Lower leg skin (tissue), 4 donors: ENCODE measurements at regions not wholly inside any gene's neighbourhood (a gene's known extent, or its start where the extent isn't known, plus 50 kb on each side); places are given as distances from the start of the nearest gene placed in this dataset.

Experiments used
- DNase-seq, 2 donors: peaks; one replicate each; pipeline ENCODE4 v3.0.0-alpha.2; 2019; ENCODE audit warnings: low spot score in 2 of 2
- H3K4me3 ChIP-seq: fragments of 200-600 bp; sonication (generic); 2 replicates; pipeline ENCODE4 v1.5.1; 2017; ENCODE audit warnings: mild to moderate bottlenecking, low read depth; ENCODE audit not compliant: poor library complexity, severe bottlenecking
- POLR2A ChIP-seq, 2 donors: fragments of 450-650 bp; IDR thresholded peaks; one replicate each; pipeline ENCODE4 v1.6.1; 2016 to 2017; ENCODE audit warnings: antibody characterized with exemption in 2 of 2, mild to moderate bottlenecking in 1 of 2, moderate library complexity in 1 of 2
- WGBS, 2 donors: methylation state at CpG; one replicate each; pipeline ENCODE4 v1.1.5; 2018; 5-methylcytosine and 5-hydroxymethylcytosine counted together
- intact Hi-C: fragments of 100-400 bp; cut with DNase I; formaldehyde crosslinking; loops from one replicate; pipeline ENCODE4 v1.15.0; 2023; ENCODE audit warnings: low total_unique reads
- TF ChIP-seq, protein P1 (sequence below), 3 donors: fragments of 450-650 bp; IDR thresholded peaks; one replicate each; pipeline ENCODE4 v1.5.1; 2016; ENCODE audit warnings: antibody characterized with exemption in 3 of 3, mild to moderate bottlenecking in 3 of 3, moderate library complexity in 2 of 3

DNA sequence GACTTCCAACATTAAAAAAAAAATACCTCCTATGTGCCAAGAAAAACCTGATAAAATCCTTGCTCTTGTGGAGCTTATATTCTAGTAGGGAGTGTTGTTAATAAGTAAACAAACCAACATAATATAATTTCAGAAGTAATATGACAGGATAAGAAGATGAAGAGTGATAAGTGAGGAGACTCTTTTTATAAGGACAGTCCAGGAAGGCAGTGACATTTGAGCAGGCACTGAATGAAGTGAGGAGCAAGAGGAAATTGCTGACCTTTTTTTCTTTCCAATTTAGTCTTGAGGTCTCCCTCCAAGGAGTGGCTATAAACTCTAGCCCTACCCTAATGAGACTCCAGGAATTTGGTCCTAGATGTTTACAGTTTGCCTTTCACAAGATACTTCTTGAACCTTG, 715.7 kb downstream of the SLITRK1 start:
- no peak for DNase-seq
- intact Hi-C loops: no loop called here
- no peak overlapping the region for H3K4me3 ChIP-seq
- no peak for TF ChIP-seq POLR2A (IDR thresholded peaks at IDR 0.05)
- TF ChIP-seq, protein P1, sequence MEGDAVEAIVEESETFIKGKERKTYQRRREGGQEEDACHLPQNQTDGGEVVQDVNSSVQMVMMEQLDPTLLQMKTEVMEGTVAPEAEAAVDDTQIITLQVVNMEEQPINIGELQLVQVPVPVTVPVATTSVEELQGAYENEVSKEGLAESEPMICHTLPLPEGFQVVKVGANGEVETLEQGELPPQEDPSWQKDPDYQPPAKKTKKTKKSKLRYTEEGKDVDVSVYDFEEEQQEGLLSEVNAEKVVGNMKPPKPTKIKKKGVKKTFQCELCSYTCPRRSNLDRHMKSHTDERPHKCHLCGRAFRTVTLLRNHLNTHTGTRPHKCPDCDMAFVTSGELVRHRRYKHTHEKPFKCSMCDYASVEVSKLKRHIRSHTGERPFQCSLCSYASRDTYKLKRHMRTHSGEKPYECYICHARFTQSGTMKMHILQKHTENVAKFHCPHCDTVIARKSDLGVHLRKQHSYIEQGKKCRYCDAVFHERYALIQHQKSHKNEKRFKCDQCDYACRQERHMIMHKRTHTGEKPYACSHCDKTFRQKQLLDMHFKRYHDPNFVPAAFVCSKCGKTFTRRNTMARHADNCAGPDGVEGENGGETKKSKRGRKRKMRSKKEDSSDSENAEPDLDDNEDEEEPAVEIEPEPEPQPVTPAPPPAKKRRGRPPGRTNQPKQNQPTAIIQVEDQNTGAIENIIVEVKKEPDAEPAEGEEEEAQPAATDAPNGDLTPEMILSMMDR (IDR thresholded peaks at IDR 0.05): no peak

DNA sequence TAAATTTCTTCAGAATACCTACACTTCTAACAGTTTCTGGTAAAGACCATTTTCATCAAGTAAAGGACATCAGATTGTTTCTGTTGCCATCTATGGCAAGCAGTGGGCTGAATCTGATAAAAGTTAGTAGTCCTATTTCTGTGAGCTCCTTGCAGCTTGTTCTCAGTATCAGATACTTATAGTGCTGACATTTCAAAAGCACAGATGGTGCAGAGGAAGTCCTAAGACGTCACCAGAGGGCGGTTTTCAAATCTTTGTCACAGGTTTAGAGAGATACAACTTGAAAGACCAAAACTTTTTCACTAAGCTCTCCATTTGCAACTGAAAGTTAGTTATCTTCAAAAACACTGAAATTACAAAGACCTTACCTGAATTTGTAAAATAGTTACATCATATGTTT, 719.8 kb downstream of the SLITRK1 start:
- intact Hi-C loops: loop anchor here (5.0 kb wide), 1 partner anchor 390 kb away; no protein-coding TSS in a partner anchor

DNA sequence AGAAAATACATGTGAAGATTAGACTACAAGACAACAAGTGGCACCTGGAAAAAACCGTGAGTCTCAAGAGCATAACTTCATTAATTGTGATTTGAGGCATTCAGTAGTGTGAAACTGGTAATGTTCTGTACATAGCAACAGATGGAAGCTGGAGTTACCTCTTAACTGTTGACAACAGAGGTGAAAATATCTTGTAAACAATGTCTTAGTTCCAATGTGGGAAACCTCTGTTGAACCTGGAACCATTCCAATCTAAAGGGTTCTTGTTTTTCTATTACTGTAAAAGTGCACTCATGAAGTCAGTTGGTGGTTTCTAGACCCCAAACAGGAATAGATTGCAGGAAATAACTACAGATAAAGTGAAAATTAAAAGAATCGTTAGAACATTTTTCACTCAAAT, 728.4 kb downstream of the SLITRK1 start:
- no peak for TF ChIP-seq POLR2A (IDR thresholded peaks at IDR 0.05)
- TF ChIP-seq, protein P1 (IDR thresholded peaks at IDR 0.05): no peak
- H3K4me3 ChIP-seq: no peak overlapping the region
- no peak for DNase-seq
- intact Hi-C loops: no loop called here
- WGBS, 2 donors: 61 to 68% methylated on average over 2 of the region's 2 CpGs

More for the DNA sequence above, 719.8 kb downstream of the SLITRK1 start:
- no peak overlapping the region for H3K4me3 ChIP-seq
- WGBS, 2 donors: 46 to 54% methylated on average over 2 of the region's 2 CpGs
- TF ChIP-seq POLR2A (IDR thresholded peaks at IDR 0.05): no peak
- TF ChIP-seq, protein P1 (IDR thresholded peaks at IDR 0.05): no peak
- DNase-seq: no peak

DNA sequence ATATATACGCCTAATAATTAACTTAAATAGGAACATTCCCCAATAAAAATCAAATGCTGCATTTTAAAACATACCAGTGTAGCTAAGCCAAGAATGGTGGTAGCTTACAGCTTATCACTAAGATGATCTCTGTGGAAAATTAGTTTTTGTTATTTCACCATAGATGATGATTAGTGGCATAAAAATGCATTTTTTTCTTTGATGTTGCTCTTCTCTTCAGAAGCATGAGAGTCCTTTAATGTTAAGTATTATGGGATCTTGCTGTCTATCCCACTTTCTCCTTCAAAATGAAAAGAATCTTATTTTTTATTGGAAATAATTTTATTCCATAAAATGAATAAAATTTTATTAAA, 731.0 kb downstream of the SLITRK1 start:
- no peak overlapping the region for H3K4me3 ChIP-seq
- WGBS, 2 donors: 55 to 66% methylated on average over 1 of the region's 1 CpG
- intact Hi-C loops: no loop called here
- DNase-seq: no peak
- TF ChIP-seq POLR2A (IDR thresholded peaks at IDR 0.05): no peak
- TF ChIP-seq, protein P1 (IDR thresholded peaks at IDR 0.05): no peak

DNA sequence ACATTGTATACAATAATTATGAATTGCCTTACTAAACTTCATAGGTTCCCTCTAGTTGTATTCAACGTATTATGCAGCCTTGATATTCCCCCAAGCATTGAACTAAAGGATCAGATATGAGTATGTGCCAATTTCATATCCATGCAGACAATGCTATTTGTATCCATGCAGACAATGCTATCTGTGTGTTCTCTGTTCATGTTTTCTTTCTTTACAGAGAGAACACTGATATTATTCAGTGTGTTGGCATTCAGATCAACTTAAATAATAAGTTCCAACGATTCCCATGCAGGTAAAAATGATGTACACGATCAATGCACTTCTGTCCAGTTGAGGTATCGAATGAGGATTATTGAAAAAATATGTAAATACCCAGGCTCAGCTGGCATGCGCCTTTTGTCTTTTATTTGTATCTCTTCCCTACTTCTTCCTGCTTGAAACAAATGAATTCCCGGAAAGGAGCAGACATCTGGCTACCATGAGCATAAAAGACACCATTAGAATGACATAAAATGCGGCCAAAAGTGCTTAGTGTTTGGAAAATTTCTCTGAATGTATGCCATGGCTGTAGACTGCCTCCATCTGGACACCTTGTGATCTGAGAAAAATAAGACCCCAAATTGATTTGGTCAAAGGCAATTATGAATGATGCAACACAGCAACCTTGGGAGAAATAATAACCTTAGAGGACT, 731.5 kb downstream of the SLITRK1 start:
- no peak for DNase-seq
- no peak for TF ChIP-seq POLR2A (IDR thresholded peaks at IDR 0.05)
- TF ChIP-seq, protein P1 (IDR thresholded peaks at IDR 0.05): no peak
- H3K4me3 ChIP-seq: no peak overlapping the region
- WGBS, 2 donors: 53 to 60% methylated on average over 7 of the region's 7 CpGs
- intact Hi-C loops: no loop called here

DNA sequence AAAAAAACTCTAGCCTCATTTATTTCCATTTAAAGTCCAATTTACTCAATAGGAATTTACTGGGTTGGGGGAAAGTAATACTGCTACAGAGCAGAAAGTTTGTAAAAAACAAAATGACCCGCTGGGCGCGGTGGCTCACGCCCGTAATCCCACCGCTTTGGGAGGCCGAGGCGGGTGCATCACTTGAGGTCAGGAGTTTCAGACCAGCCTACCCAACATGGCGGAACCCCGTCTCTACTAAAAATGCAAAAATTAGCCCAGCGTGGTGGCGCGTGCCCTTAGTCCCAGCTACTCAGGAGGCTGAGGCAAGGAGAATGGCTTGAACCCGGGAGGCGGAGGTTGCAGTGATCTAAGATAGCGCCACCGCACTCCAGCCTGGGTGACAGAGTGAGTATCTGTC, 745.6 kb downstream of the SLITRK1 start:
- no peak for DNase-seq
- TF ChIP-seq, protein P1 (IDR thresholded peaks at IDR 0.05): no peak
- TF ChIP-seq POLR2A (IDR thresholded peaks at IDR 0.05): no peak
- intact Hi-C loops: no loop called here
- WGBS, 2 donors: 90 to 91% methylated on average over 17 of the region's 17 CpGs
- H3K4me3 ChIP-seq: no peak overlapping the region
